Ishikawa (cell line): ENCODE measurements at regions not wholly inside any gene's neighbourhood (a gene's known extent, or its start where the extent isn't known, plus 50 kb on each side); places are given as distances from the start of the nearest gene placed in this dataset.
A peak's percentile ranks its signal among the peaks of the same experiment; 100 is the strongest.

Experiments
- CEBPB ChIP-seq: IDR thresholded peaks from 2 replicates; pipeline ENCODE4 v1.6.1; 2012
- CREB1 ChIP-seq: IDR thresholded peaks from 2 replicates; pipeline ENCODE4 v1.6.1; 2012; ENCODE audit warnings: low read depth
- EGR1 ChIP-seq: IDR thresholded peaks from 2 replicates; pipeline ENCODE4 v1.6.1; 2012
- EP300 ChIP-seq: IDR thresholded peaks from 2 replicates; pipeline ENCODE4 v1.6.1; 2012; ENCODE audit warnings: borderline replicate concordance
- FOXM1 ChIP-seq: IDR thresholded peaks from 2 replicates; pipeline ENCODE4 v1.6.1; 2012; ENCODE audit warnings: low read depth, borderline replicate concordance
- NFIC ChIP-seq: IDR thresholded peaks from 2 replicates; pipeline ENCODE4 v1.6.1; 2012
- RAD21 ChIP-seq: IDR thresholded peaks from 2 replicates; pipeline ENCODE4 v1.6.1; 2012; ENCODE audit warnings: low read depth
- TAF1 ChIP-seq: IDR thresholded peaks from 2 replicates; pipeline ENCODE4 v1.6.1; 2012; ENCODE audit warnings: low read depth, mild to moderate bottlenecking
- TCF12 ChIP-seq: IDR thresholded peaks from 2 replicates; pipeline ENCODE4 v1.6.1; 2012; ENCODE audit warnings: low read depth
- TEAD4 ChIP-seq: IDR thresholded peaks from 2 replicates; pipeline ENCODE4 v1.6.1; 2012
- YY1 ChIP-seq: IDR thresholded peaks from 2 replicates; pipeline ENCODE4 v1.6.1; 2012; ENCODE audit warnings: low read depth
- ZBTB7A ChIP-seq: IDR thresholded peaks from 2 replicates; pipeline ENCODE4 v1.6.1; 2012; ENCODE audit warnings: low read depth
- TF ChIP-seq, protein P1 (sequence below): IDR thresholded peaks from 2 replicates; pipeline ENCODE4 v1.6.1; 2012
- TF ChIP-seq, protein P2 (sequence below): IDR thresholded peaks from 2 replicates; pipeline ENCODE4 v1.6.1; 2012
- TF ChIP-seq, protein P3 (sequence below): IDR thresholded peaks from 2 replicates; pipeline ENCODE4 v1.6.1; 2012; ENCODE audit warnings: low read depth, mild to moderate bottlenecking

DNA sequence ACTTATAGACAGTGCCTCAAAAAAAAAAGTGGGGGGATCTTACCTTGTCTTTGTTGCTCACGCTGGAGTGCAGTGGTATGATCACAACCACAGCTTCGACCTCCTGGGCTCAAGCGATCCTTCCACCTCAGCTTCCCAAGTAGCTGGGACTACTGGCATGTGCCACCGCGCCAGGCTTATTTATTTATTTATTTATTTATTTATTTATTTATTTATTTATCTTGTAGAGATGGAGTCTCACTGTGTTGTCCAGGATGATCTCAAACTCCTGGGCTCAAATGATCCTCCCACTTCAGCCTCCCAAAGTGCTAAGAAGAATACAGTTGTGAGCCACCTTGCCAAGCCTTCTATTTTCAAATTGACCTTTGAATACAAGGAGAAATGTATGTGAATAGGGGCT is 553.0 kb upstream of the BTBD3 start:
- TF ChIP-seq ZBTB7A = no peak
- TF ChIP-seq EGR1 = no peak

DNA sequence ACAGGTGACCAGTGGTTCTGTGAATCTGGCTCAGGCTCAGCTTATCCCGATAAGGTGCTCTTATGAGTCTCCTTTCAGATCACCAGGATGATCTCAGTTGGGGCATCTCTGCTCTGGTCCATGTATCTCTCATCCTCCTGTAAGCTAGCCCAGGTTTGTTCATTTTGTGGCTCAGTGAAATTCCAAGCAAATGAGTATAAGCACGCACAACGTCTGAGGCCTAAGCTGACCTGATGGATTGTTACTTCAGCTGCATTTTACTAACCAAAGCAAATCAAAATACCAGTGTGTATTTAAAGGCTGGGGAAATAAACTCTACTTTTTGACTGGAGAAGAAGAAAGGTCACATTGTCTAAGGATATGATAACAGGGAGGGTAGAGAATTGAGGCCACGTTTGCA is 551.0 kb upstream of the BTBD3 start:
- no peak for TF ChIP-seq FOXM1

DNA sequence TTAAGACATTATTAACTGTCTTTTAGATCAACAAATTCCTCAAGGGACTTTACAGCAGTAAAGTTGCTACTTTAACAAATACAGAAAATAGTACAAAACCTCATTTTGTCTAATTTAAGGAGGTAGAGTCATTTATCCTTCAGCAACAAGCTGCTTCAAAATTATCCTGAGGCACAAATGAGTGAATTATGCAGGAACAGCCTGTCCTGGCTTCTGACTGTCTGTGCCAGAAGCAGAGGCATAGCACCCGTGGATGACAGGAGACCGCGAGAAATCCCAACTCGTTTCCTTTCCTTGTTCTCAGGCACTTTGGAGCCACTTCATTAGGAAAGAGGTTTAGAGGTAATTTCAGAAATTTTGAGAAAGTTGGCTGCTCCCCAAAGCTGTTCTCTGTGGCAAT is 549.2 kb upstream of the BTBD3 start:
- no peak for TF ChIP-seq ZBTB7A

DNA sequence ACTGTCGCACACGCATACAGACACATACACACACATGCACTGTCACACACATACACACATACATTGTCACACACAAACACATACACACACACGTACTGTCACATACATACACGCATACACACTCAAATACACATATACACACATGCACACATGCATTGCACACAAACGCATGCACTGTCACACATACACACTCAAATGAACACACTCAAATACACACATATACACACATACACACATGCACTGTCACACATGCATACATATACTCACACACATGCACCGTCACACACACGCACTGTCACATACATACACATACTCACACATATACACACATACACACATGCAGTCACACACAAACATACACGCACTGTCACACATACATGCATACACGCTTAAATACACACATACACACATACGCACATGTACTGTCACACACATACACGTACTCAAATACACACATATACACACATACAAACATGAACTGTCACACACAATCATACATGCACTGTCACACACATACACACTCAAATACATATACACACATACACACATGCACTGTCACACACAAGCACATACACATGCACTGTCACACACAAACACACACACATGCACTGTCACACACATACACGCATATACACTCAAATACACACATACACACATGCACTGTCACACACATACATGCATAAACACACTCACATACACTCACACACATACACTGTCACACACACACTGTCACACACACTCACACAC is 548.6 kb upstream of the BTBD3 start:
- no peak for TF ChIP-seq ZBTB7A
- TF ChIP-seq TCF12 = no peak
- no peak for TF ChIP-seq EP300

DNA sequence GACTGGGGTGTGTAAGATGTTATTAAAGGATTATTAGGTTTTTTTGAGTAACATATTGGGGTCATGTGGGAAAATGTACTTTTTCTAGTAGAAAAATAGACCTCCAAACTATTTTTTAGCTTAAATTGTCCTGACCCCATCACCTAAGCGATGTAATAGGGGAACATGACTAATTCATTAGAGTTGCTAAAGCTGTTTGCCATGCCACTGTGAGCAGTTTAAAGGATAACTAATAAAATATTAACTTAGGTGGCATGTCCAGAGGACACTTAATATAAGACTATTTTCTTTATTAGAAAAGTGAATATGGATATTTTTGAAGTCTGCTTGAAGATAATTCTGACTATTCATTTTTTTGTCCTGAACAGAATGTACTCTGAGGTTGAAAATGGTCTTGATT is 545.9 kb upstream of the BTBD3 start:
- no peak for TF ChIP-seq RAD21
- TF ChIP-seq, protein P1, sequence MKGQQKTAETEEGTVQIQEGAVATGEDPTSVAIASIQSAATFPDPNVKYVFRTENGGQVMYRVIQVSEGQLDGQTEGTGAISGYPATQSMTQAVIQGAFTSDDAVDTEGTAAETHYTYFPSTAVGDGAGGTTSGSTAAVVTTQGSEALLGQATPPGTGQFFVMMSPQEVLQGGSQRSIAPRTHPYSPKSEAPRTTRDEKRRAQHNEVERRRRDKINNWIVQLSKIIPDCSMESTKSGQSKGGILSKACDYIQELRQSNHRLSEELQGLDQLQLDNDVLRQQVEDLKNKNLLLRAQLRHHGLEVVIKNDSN = no peak
- TF ChIP-seq, protein P2, sequence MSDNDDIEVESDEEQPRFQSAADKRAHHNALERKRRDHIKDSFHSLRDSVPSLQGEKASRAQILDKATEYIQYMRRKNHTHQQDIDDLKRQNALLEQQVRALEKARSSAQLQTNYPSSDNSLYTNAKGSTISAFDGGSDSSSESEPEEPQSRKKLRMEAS = no peak
- no peak for TF ChIP-seq TEAD4
- TF ChIP-seq CREB1 = no peak
- no peak for TF ChIP-seq EP300
- no peak for TF ChIP-seq NFIC
- no peak for TF ChIP-seq TAF1
- no peak for TF ChIP-seq EGR1
- no peak for TF ChIP-seq TCF12
- TF ChIP-seq YY1 = no peak
- no peak for TF ChIP-seq ZBTB7A
- no peak for TF ChIP-seq FOXM1
- TF ChIP-seq, protein P3, sequence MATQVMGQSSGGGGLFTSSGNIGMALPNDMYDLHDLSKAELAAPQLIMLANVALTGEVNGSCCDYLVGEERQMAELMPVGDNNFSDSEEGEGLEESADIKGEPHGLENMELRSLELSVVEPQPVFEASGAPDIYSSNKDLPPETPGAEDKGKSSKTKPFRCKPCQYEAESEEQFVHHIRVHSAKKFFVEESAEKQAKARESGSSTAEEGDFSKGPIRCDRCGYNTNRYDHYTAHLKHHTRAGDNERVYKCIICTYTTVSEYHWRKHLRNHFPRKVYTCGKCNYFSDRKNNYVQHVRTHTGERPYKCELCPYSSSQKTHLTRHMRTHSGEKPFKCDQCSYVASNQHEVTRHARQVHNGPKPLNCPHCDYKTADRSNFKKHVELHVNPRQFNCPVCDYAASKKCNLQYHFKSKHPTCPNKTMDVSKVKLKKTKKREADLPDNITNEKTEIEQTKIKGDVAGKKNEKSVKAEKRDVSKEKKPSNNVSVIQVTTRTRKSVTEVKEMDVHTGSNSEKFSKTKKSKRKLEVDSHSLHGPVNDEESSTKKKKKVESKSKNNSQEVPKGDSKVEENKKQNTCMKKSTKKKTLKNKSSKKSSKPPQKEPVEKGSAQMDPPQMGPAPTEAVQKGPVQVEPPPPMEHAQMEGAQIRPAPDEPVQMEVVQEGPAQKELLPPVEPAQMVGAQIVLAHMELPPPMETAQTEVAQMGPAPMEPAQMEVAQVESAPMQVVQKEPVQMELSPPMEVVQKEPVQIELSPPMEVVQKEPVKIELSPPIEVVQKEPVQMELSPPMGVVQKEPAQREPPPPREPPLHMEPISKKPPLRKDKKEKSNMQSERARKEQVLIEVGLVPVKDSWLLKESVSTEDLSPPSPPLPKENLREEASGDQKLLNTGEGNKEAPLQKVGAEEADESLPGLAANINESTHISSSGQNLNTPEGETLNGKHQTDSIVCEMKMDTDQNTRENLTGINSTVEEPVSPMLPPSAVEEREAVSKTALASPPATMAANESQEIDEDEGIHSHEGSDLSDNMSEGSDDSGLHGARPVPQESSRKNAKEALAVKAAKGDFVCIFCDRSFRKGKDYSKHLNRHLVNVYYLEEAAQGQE = no peak
- TF ChIP-seq CEBPB = no peak

DNA sequence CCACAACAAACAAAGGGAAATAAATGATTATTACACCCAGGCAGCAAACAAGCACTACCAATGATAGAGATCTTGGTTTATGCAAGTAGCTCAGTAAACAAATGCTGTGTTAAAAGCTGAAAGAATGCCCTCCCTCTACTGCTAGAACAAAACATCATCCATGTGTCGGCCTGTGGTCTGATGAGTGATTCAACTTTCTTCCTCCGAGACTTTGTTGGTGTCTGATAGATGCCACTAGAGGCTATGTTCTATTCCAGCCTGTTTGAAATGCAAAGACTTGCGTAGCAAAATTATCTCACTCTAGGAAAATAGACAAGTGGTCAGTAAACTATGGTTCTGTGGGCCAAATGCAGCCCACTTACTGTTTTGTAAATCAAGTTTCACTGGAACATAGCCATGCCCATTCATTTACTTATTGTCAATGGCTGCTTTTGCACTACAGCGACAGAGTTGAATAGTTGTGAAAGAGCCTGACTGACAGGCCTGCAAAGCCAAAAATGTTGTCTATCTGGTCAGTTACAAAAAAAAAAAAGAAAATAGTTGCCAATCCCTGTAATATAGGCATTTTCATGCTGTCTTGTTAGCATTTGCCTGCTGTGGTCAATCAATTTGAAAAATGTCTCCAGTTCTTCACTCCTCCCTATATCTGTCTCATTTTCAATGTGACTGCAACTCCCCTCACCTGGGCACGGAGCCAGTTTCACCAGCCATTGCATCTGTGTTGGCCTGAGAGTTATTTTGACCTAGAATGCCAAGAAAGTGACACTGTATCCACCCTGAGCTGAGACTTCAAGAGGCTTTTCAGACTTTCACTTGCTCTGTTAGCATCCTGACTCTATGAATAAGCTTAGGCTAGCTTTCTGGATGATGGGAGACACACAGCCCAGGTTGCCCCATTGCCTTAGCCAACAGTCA is 544.6 kb upstream of the BTBD3 start:
- TF ChIP-seq, protein P3 = no peak
- TF ChIP-seq TEAD4 = 0 out of 2 replicates have a peak, but pooled peaks have one; percentile 35
- TF ChIP-seq EP300 = 0 out of 2 replicates have a peak, but pooled peaks have one; percentile 9
- TF ChIP-seq NFIC = peak; percentile 71

DNA sequence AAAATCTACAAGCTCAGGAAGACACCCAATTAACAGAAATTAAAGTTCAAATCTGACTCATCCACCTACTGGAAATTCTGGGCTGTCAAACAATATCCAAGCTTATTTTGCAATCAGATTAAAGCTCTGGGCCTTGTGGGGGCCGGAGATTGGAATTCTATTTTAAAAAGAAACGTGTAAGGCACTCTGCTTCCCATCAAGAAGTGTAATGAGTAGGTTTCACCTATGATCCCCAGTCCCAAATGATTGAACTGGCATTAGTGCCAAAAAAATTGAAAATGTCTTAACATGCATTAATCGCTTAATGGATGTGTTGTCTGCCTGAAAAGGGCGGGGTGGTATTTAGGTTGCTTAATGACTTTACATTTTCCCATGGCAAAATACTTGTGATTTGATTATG is 542.4 kb upstream of the BTBD3 start:
- TF ChIP-seq ZBTB7A = no peak
- TF ChIP-seq FOXM1 = no peak
- TF ChIP-seq TEAD4 = no peak
- TF ChIP-seq YY1 = no peak
- TF ChIP-seq CREB1 = no peak
- TF ChIP-seq, protein P3 = no peak
- no peak for TF ChIP-seq EP300
- TF ChIP-seq, protein P1 = no peak
- no peak for TF ChIP-seq EGR1
